Lung (tissue), 11 donors: ENCODE measurements at regions not wholly inside any gene's neighbourhood (a gene's known extent, or its start where the extent isn't known, plus 50 kb on each side); places are given as distances from the start of the nearest gene placed in this dataset.
A peak's percentile ranks its signal among the peaks of the same experiment; 100 is the strongest.

Source experiments
- ATAC-seq: fragments of 200-7000 bp; cut with Tn5 transposase; one replicate; pipeline ENCODE4 v1.9.1; 2020; ENCODE audit warnings: moderate number of reproducible peaks; ENCODE audit not compliant: insufficient read depth, low FRiP score
- DNase-seq, 3 donors: peaks; one replicate each; pipeline ENCODE4 v3.0.0-alpha.2; 2013 to 2017
- H3K27ac ChIP-seq, 2 donors: one replicate each; pipeline ENCODE4 v1.5.1; 2013; ENCODE audit warnings: mild to moderate bottlenecking in 2 of 2, moderate library complexity in 2 of 2, control low read depth in 1 of 2, inconsistent platforms in 1 of 2, low read depth in 1 of 2, low read length in 1 of 2
- H3K27me3 ChIP-seq, 3 donors: one replicate each; pipeline ENCODE4 v1.5.1; 2013; ENCODE audit warnings: low read length in 2 of 3; ENCODE audit not compliant: control insufficient read depth in 3 of 3, insufficient read depth in 3 of 3
- H3K36me3 ChIP-seq, 4 donors: one replicate each; pipeline ENCODE4 v1.5.1; 2013; ENCODE audit warnings: low read length in 4 of 4, mild to moderate bottlenecking in 1 of 4, moderate library complexity in 1 of 4; ENCODE audit not compliant: control insufficient read depth in 4 of 4, insufficient read depth in 4 of 4
- H3K4me1 ChIP-seq, 5 donors: one replicate each; pipeline ENCODE4 v1.5.1; 2013; ENCODE audit warnings: low read length in 5 of 5, mild to moderate bottlenecking in 2 of 5, moderate library complexity in 1 of 5; ENCODE audit not compliant: control insufficient read depth in 5 of 5, insufficient read depth in 5 of 5
- H3K4me3 ChIP-seq: one replicate; pipeline ENCODE4 v1.5.1; 2013; ENCODE audit warnings: mild to moderate bottlenecking, control low read depth, moderate library complexity
- H3K9ac ChIP-seq, 2 donors: one replicate each; pipeline ENCODE4 v1.5.1; 2013; ENCODE audit warnings: low read length in 2 of 2, control low read depth in 1 of 2; ENCODE audit not compliant: insufficient read depth in 1 of 2
- H3K9me3 ChIP-seq, 4 donors: one replicate each; pipeline ENCODE4 v1.5.1; 2013; ENCODE audit warnings: low read length in 3 of 4, mild to moderate bottlenecking in 1 of 4, moderate library complexity in 1 of 4; ENCODE audit not compliant: control insufficient read depth in 4 of 4, insufficient read depth in 3 of 4
- WGBS, 2 donors: extraction: QIAGEN DNeasy Blood & Tissue Kit; methylation state at CpG; one replicate each; pipeline ENCODE4 v1.1.7; 2013; 5-methylcytosine and 5-hydroxymethylcytosine counted together
- TF ChIP-seq, protein P1 (sequence below): IDR thresholded peaks from 2 replicates; pipeline ENCODE4 v1.5.1; 2012; ENCODE audit warnings: mild to moderate bottlenecking; ENCODE audit errors: control extremely low read depth, extremely low read depth
- donor health status: control.
- donor health status: control.
- donor health status: Bipolar disorder and iron deficiency.
- donor health status: healthy.
- donor health status: DM: yes; HTN: yes; CAD: no.

GRCh38 chr16:56119133-56119532 lies 72.2 kb upstream of the GNAO1 start:
- DNase-seq (no peak), ATAC-seq (no peak)
- no peaks in the 10 kb centered on the region for H3K27me3 ChIP-seq
- H3K4me1 ChIP-seq: no peaks in the 10 kb centered on the region
- no peak overlapping the region for H3K27ac ChIP-seq
- no peak overlapping the region for H3K4me3 ChIP-seq
- H3K36me3 ChIP-seq: no peaks in the 10 kb centered on the region
- TF ChIP-seq, protein P1, sequence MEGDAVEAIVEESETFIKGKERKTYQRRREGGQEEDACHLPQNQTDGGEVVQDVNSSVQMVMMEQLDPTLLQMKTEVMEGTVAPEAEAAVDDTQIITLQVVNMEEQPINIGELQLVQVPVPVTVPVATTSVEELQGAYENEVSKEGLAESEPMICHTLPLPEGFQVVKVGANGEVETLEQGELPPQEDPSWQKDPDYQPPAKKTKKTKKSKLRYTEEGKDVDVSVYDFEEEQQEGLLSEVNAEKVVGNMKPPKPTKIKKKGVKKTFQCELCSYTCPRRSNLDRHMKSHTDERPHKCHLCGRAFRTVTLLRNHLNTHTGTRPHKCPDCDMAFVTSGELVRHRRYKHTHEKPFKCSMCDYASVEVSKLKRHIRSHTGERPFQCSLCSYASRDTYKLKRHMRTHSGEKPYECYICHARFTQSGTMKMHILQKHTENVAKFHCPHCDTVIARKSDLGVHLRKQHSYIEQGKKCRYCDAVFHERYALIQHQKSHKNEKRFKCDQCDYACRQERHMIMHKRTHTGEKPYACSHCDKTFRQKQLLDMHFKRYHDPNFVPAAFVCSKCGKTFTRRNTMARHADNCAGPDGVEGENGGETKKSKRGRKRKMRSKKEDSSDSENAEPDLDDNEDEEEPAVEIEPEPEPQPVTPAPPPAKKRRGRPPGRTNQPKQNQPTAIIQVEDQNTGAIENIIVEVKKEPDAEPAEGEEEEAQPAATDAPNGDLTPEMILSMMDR: no peak
- no peaks in the 10 kb centered on the region for H3K9me3 ChIP-seq
- 28 to 53% methylated on average over 2 of the region's 2 CpGs for WGBS, 2 donors
- H3K9ac ChIP-seq: no peak overlapping the region

DNA sequence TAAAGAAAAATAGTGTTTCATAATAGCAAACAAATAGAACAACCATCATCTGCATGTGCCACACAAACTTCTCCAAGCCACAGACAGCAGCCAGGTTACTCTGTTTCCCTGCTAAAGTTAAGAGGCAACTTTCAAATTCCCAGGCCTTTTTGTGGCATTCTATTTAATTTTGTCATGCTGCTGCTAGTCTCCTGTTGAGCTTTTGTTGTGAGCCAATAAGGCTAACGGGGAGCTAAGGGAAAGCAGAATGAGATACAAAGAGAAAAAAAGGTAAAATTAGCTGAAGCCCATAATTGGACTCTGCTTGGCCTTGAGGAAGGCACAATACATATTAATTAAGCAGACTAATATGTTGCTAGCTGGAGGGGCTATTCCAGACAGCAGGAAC lies 74.7 kb upstream of the GNAO1 start:
- DNase-seq: no peak
- Histone ChIP-seq H3K4me1 (no peaks in the 10 kb centered on the region), H3K4me3 (no peak overlapping the region), H3K9me3 (no peaks in the 10 kb centered on the region), H3K36me3 (no peaks in the 10 kb centered on the region), H3K27me3 (no peaks in the 10 kb centered on the region), H3K27ac (no peak overlapping the region), H3K9ac (no peak overlapping the region)
- TF ChIP-seq, protein P1: no peak
- no peak for ATAC-seq
- 64 to 69% methylated on average over 1 of the region's 1 CpG for WGBS, 2 donors

DNA sequence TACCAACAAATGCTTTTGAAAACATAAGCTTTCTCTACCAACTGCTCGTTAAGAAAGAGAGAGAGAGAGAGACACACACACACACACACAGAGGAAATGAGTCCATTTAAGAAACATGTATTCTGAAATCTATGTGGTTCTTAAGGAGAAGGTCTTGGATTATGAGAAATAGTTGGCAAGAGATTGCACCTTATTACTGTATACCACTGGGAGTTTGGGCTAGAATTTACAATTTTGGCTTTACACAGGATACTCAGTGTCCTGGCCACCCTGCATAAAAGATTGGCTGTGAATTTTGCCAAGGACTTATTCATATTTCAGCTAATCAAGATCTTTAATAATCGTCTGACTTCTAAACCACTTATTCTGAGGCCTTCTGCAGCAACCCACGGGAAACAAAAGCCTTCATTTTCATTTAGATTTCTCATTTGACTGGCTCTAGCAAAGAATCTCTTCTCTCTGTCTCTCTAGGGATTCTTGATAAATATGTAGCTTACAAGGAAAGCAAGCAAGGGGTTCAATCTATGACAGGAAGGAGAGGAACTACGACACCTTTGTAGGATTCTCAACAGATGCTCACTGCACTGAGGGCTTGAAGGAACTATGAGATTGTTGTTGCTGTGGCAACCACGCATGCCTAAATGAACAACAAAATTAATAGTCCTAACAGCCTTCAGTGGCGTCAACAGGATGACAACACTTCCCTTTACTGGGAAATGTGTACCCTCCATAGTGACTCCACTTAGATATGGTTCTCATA lies 75.3 kb upstream of the GNAO1 start:
- no peaks in the 10 kb centered on the region for H3K9me3 ChIP-seq
- H3K4me1 ChIP-seq: no peaks in the 10 kb centered on the region
- TF ChIP-seq, protein P1: no peak
- H3K9ac ChIP-seq: no peak overlapping the region
- no peaks in the 10 kb centered on the region for H3K27me3 ChIP-seq
- H3K4me3 ChIP-seq: no peak overlapping the region
- 57 to 65% methylated on average over 6 of the region's 6 CpGs for WGBS, 2 donors
- DNase-seq (peak in 2 of 3 donors; percentile 23 to 42), ATAC-seq (no peak)
- no peaks in the 10 kb centered on the region for H3K36me3 ChIP-seq
- no peak overlapping the region for H3K27ac ChIP-seq

GRCh38 chr16:56113223-56113622 lies 78.1 kb upstream of the GNAO1 start:
- TF ChIP-seq, protein P1: no peak
- 49 to 52% methylated on average over 2 of the region's 2 CpGs for WGBS, 2 donors

More at GRCh38 chr16:56113223-56113622, 78.1 kb upstream of the GNAO1 start:
- Histone ChIP-seq H3K9ac (no peak overlapping the region), H3K4me3 (no peak overlapping the region), H3K9me3 (no peaks in the 10 kb centered on the region), H3K27me3 (no peaks in the 10 kb centered on the region), H3K36me3 (no peaks in the 10 kb centered on the region), H3K27ac (no peak overlapping the region), H3K4me1 (peaks cover 0 to 10% (median 0%) of the 10 kb centered on the region in 5 donors)
- no peak for ATAC-seq
- no peak for DNase-seq
